GDM1 (cell line): ENCODE measurements at regions not wholly inside any gene's neighbourhood (a gene's known extent, or its start where the extent isn't known, plus 50 kb on each side); places are given as distances from the start of the nearest gene placed in this dataset.

ENCODE experiments used
- DNase-seq: peaks from one replicate; lab custom pipeline; 2025; lab: John Stamatoyannopoulos, UW

DNA sequence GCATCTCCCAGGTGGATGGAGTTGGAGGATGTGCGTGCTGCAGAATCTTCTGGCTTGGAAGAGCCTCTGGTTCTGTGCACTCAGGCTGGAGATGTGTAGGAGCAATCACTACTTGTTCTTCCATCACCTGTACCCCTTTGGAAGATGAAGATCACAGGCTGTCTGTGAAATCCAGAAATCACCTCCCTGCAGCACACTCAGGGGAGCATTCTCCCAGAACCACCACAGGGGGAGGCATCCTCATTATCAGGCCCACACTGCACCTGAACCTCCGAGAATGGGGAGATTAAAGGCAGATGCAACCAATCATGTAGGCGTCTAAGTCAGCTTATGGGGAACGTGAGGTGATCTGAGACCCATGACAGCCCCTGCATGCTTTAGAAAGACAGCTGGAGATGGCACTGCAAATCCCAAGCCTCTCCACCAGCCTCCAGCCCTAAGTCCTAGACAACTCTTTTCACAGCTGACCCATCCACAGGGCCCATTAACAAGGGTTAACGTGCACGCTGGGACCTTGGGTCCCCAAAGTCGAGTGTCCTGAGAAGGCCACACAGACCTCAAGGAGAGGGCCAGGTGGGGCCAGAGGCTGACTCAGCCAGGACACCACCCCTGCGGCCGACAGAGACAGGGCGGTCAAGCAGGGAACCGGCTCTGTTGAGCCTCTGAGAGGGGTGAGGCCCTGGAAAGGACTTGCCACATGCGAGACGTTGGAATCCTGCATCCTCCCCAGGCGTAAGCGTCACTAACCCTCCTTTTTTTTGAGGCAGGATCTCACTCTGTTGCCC, 314.9 kb downstream of the EIPR1 start:
- no peak for DNase-seq

DNA sequence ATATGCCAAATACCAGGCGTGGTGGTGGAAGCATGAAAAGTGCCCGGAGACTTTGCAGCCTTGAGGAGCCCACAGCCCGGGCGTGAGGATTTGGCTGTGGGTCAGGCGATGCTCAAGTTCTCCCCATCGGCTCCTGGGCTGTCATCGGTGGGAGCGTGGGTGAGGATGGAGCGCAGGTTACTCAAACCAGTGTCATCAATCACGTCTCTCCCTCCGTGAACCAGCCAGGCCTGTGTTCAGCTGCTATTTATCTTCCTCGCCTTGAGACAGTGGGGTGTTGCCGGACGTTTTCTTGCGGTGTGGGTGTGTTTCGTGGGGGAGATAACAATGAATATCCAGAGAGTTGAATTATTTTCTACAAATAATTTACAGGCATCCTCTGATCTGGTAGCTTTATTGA, 317.6 kb downstream of the EIPR1 start:
- no peak for DNase-seq

GRCh38 chr2:3059141-3059925, 318.3 kb downstream of the EIPR1 start:
- no peak for DNase-seq

DNA sequence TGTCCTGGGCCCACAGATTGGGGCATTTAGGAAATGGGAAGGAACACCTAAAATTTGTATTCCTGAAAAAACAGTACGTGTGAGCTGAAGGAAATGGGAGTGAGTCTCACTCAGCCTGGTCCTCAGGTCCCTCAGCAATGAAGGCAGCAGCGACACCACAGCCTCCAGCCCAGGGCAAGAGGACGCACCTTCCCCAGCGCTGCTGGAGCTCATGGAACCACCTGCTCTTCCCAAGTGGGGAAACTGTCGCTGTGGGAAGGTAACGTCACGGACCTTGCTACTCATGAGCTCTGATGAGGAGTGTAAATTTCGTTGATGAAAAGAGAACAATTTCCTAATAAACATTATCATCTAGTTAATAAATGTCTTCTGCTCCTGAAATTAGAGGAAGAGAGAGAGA, 323.6 kb downstream of the EIPR1 start:
- DNase-seq, result no peak

- DNase-seq, result no peak
Observed at GRCh38 chr2:3051266-3051665, 326.4 kb downstream of the EIPR1 start.

GRCh38 chr2:3046170-3046865, 331.3 kb downstream of the EIPR1 start:
- no peak for DNase-seq

GRCh38 chr2:3045318-3045921, 332.2 kb downstream of the EIPR1 start:
- no peak for DNase-seq

GRCh38 chr2:3044587-3045317, 332.9 kb downstream of the EIPR1 start:
- DNase-seq, result no peak

DNA sequence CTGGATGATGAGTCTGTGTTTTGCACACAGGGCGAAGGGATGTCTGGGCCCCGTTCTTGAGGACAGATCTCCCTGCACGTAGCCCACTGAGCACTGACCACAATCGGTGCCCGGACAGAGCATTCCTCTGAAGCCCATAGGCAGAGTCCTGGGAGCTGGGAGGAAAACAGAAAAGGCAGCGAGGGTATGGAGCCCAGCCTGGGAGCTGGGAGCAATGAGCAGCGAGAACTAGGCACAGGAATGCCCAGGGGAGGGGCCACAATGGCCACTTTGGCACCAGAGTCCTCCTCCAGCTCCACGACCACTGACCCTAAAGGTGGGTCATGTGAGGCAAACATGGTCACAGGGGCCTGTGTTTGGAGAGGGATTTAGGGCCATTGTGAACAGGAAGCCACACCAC, 333.9 kb downstream of the EIPR1 start:
- no peak for DNase-seq

GRCh38 chr2:3042601-3043585, 334.7 kb downstream of the EIPR1 start:
- no peak for DNase-seq

DNA sequence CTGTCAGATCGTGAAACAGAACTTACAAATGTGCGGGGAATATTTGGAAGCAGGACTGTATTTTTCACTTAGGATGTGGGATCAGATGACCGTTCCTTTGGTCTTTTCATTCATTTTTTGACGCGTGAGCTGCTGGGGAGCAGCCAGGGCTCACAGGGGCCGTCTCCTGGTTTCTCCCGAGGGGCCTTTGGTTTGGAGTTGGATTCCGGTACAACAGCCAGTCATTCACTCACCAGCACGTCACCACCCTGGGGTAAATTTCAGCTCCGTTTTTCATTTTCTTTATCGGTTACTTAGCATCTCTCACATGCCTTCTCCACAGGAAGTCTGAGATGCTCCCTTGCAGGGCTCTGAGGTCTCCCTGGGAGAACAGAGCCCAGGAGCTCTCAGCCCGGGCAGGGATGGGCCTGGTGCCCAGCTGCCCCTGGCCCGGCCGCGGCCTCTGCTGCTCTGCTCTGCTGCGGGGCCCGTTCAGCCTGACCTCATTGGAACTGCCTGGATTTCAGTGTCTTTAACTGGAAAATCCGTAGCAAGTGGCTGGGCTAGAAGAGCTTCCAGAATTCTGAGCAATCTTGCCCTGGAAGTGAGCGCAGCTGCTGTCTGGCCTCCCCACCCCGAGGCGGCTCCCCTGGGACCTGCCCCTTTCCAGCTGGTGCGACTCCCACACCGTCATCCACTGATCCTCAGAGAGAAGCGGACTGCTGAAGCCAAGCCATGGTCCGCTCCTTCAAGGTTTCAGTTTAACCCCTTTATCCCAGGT, 335.6 kb downstream of the EIPR1 start:
- DNase-seq, result no peak

DNA sequence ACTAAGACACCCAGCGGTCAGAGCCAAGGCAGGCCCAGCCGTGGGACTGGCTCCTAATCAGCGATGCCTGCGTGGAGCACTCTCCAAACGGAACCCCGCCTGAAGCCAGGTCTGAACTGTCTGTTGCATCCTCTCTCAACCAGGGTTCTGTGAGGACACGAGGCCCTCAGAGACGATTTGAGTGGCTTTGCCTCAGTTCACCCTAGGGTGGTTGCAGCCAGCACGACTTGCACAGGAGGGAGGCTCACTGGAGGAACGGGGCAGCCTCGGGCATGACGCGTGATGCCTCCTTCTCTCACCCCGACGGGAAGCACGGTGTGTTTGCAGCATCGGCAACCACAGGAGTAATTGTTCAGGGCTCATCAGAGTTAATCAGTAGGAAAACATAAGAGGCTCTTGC, 336.4 kb downstream of the EIPR1 start:
- no peak for DNase-seq

- DNase-seq, result no peak
Observed at GRCh38 chr2:3040496-3041140, 337.0 kb downstream of the EIPR1 start.

GRCh38 chr2:3040066-3040428, 337.6 kb downstream of the EIPR1 start:
- no peak for DNase-seq

- no peak for DNase-seq
Observed at GRCh38 chr2:3039188-3040065, 338.2 kb downstream of the EIPR1 start.

DNA sequence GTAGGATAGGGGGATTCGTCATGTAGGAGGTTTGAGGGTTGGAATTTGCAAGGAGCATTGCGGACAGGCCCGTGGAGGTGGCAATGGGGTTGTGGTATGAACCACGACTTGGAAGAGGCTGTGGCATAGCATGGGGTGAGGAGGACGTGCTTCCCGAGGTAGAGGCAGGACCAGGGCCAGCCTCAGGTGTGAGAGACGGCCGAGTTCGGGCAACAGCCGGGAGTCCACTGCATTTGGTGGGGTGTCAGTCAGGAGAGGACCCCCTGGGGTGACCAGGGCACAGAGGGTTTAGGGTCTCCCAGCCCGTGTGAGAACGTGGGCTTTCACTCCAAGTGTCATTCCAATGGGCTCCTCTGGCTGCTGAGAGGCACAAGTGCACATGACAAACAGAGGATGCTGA, 339.0 kb downstream of the EIPR1 start:
- no peak for DNase-seq

GRCh38 chr2:3037196-3038194, 340.1 kb downstream of the EIPR1 start:
- DNase-seq, result no peak
